ENCODE measurements at regions not wholly inside any gene's neighbourhood (a gene's known extent, or its start where the extent isn't known, plus 50 kb on each side); places are given as distances from the start of the nearest gene placed in this dataset.
"Not testable (repeated sequence)": the region's sequence is repeated elsewhere in the genome, so short reads cannot be mapped to it uniquely, and the experiment has no call there.

- Histone ChIP-seq H3K27ac (ENCODE audit: low read depth, low read length) (peak overlapping the region; percentile 66; the same call in 1 of the 2 replicates), H3K27me3 (ENCODE audit: control insufficient read depth, insufficient read depth, low read length) (no peaks in the 10 kb centered on the region), H3K4me1 (ENCODE audit: control insufficient read depth, insufficient read depth, low read length) (peaks cover 74% of the 10 kb centered on the region), H3K4me3 (ENCODE audit: low read depth, low read length) (no peak overlapping the region), H3K9me3 (ENCODE audit: control insufficient read depth, insufficient read depth, low read depth, low read length) (no peaks in the 10 kb centered on the region), H3K36me3 (ENCODE audit: control insufficient read depth, insufficient read depth, low read length) (peaks cover 32% of the 10 kb centered on the region), H3K9ac (ENCODE audit: low read length) (peak overlapping the region; percentile 18)
Observed at GRCh38 chr2:64268330-64269048, 124.3 kb upstream of the PELI1 start.

- no peaks in the 10 kb centered on the region for H3K27me3 ChIP-seq (ENCODE audit: control insufficient read depth, insufficient read depth, low read length)
- H3K27ac ChIP-seq (ENCODE audit: low read depth, low read length), result peak overlapping the region; percentile 4; the same call in 1 of the 2 replicates
- no peak overlapping the region for H3K4me3 ChIP-seq (ENCODE audit: low read depth, low read length)
- H3K36me3 ChIP-seq (ENCODE audit: control insufficient read depth, insufficient read depth, low read length), result peaks cover 5% of the 10 kb centered on the region
- H3K9ac ChIP-seq (ENCODE audit: low read length), result peak overlapping the region; percentile 6
- H3K4me1 ChIP-seq (ENCODE audit: control insufficient read depth, insufficient read depth, low read length), result peaks cover 70% of the 10 kb centered on the region
- no peaks in the 10 kb centered on the region for H3K9me3 ChIP-seq (ENCODE audit: control insufficient read depth, insufficient read depth, low read depth, low read length)
Observed at GRCh38 chr2:64273524-64274398, 129.5 kb upstream of the PELI1 start.

GRCh38 chr2:64274399-64275173 is 130.4 kb upstream of the PELI1 start:
- no peak overlapping the region for H3K27ac ChIP-seq (ENCODE audit: low read depth, low read length)
- H3K27me3 ChIP-seq (ENCODE audit: control insufficient read depth, insufficient read depth, low read length), result no peaks in the 10 kb centered on the region
- no peak overlapping the region for H3K4me3 ChIP-seq (ENCODE audit: low read depth, low read length)
- no peak overlapping the region for H3K9ac ChIP-seq (ENCODE audit: low read length)
- no peaks in the 10 kb centered on the region for H3K9me3 ChIP-seq (ENCODE audit: control insufficient read depth, insufficient read depth, low read depth, low read length)
- peaks cover 67% of the 10 kb centered on the region for H3K4me1 ChIP-seq (ENCODE audit: control insufficient read depth, insufficient read depth, low read length)
- peaks cover 5% of the 10 kb centered on the region; the same call in 1 of the 2 replicates for H3K36me3 ChIP-seq (ENCODE audit: control insufficient read depth, insufficient read depth, low read length)

GRCh38 chr2:64275174-64275466 is 130.9 kb upstream of the PELI1 start:
- H3K36me3 ChIP-seq (ENCODE audit: control insufficient read depth, insufficient read depth, low read length), result peaks cover 5% of the 10 kb centered on the region; the same call in 1 of the 2 replicates
- no peak overlapping the region for H3K9ac ChIP-seq (ENCODE audit: low read length)
- H3K27ac ChIP-seq (ENCODE audit: low read depth, low read length), result no peak overlapping the region
- no peaks in the 10 kb centered on the region for H3K27me3 ChIP-seq (ENCODE audit: control insufficient read depth, insufficient read depth, low read length)
- no peaks in the 10 kb centered on the region for H3K9me3 ChIP-seq (ENCODE audit: control insufficient read depth, insufficient read depth, low read depth, low read length)
- no peak overlapping the region for H3K4me3 ChIP-seq (ENCODE audit: low read depth, low read length)
- H3K4me1 ChIP-seq (ENCODE audit: control insufficient read depth, insufficient read depth, low read length), result peaks cover 71% of the 10 kb centered on the region

GRCh38 chr2:64276417-64277095 is 132.3 kb upstream of the PELI1 start:
- H3K9me3 ChIP-seq (ENCODE audit: control insufficient read depth, insufficient read depth, low read depth, low read length), result no peaks in the 10 kb centered on the region
- peak overlapping the region; percentile 85 for H3K27ac ChIP-seq (ENCODE audit: low read depth, low read length)
- peaks cover 67% of the 10 kb centered on the region for H3K4me1 ChIP-seq (ENCODE audit: control insufficient read depth, insufficient read depth, low read length)
- H3K9ac ChIP-seq (ENCODE audit: low read length), result peak overlapping the region; percentile 51
- H3K27me3 ChIP-seq (ENCODE audit: control insufficient read depth, insufficient read depth, low read length), result no peaks in the 10 kb centered on the region
- H3K4me3 ChIP-seq (ENCODE audit: low read depth, low read length), result 0 out of 2 replicates have a peak overlapping the region, but pooled peaks have one; percentile 2
- no peaks in the 10 kb centered on the region for H3K36me3 ChIP-seq (ENCODE audit: control insufficient read depth, insufficient read depth, low read length)

GRCh38 chr2:64277101-64277849 is 133.1 kb upstream of the PELI1 start:
- Histone ChIP-seq H3K27ac (ENCODE audit: low read depth, low read length) (peak overlapping the region; percentile 85), H3K9me3 (ENCODE audit: control insufficient read depth, insufficient read depth, low read depth, low read length) (no peaks in the 10 kb centered on the region), H3K27me3 (ENCODE audit: control insufficient read depth, insufficient read depth, low read length) (no peaks in the 10 kb centered on the region), H3K36me3 (ENCODE audit: control insufficient read depth, insufficient read depth, low read length) (no peaks in the 10 kb centered on the region), H3K4me3 (ENCODE audit: low read depth, low read length) (no peak overlapping the region), H3K4me1 (ENCODE audit: control insufficient read depth, insufficient read depth, low read length) (peaks cover 63% of the 10 kb centered on the region), H3K9ac (ENCODE audit: low read length) (peak overlapping the region; percentile 51)

GRCh38 chr2:64280812-64281211 is 136.6 kb upstream of the PELI1 start:
- H3K9ac ChIP-seq (ENCODE audit: low read length); H3K27me3 ChIP-seq (ENCODE audit: control insufficient read depth, insufficient read depth, low read length); H3K27ac ChIP-seq (ENCODE audit: low read depth, low read length); H3K9me3 ChIP-seq (ENCODE audit: control insufficient read depth, insufficient read depth, low read depth, low read length); H3K36me3 ChIP-seq (ENCODE audit: control insufficient read depth, insufficient read depth, low read length); H3K4me3 ChIP-seq (ENCODE audit: low read depth, low read length): not testable (repeated sequence)
- peaks cover 52% of the 10 kb centered on the region for H3K4me1 ChIP-seq (ENCODE audit: control insufficient read depth, insufficient read depth, low read length)

- Histone ChIP-seq H3K9ac (ENCODE audit: low read length) (no peak overlapping the region), H3K27ac (ENCODE audit: low read depth, low read length) (no peak overlapping the region), H3K4me1 (ENCODE audit: control insufficient read depth, insufficient read depth, low read length) (peaks cover 47% of the 10 kb centered on the region), H3K9me3 (ENCODE audit: control insufficient read depth, insufficient read depth, low read depth, low read length) (no peaks in the 10 kb centered on the region), H3K27me3 (ENCODE audit: control insufficient read depth, insufficient read depth, low read length) (0 out of 2 replicates have a peak, but pooled peaks cover 5% of the 10 kb centered on the region), H3K4me3 (ENCODE audit: low read depth, low read length) (no peak overlapping the region), H3K36me3 (ENCODE audit: control insufficient read depth, insufficient read depth, low read length) (no peaks in the 10 kb centered on the region)
Observed at GRCh38 chr2:64283006-64283570, 138.9 kb upstream of the PELI1 start.

- Histone ChIP-seq H3K27ac (ENCODE audit: low read depth, low read length) (no peak overlapping the region), H3K4me3 (ENCODE audit: low read depth, low read length) (no peak overlapping the region), H3K9me3 (ENCODE audit: control insufficient read depth, insufficient read depth, low read depth, low read length) (no peaks in the 10 kb centered on the region), H3K9ac (ENCODE audit: low read length) (no peak overlapping the region), H3K27me3 (ENCODE audit: control insufficient read depth, insufficient read depth, low read length) (0 out of 2 replicates have a peak, but pooled peaks cover 5% of the 10 kb centered on the region), H3K36me3 (ENCODE audit: control insufficient read depth, insufficient read depth, low read length) (no peaks in the 10 kb centered on the region), H3K4me1 (ENCODE audit: control insufficient read depth, insufficient read depth, low read length) (peaks cover 48% of the 10 kb centered on the region)
Observed at GRCh38 chr2:64283641-64284361, 139.6 kb upstream of the PELI1 start.
